ENCODE measurements at regions not wholly inside any gene's neighbourhood (a gene's known extent, or its start where the extent isn't known, plus 50 kb on each side); places are given as distances from the start of the nearest gene placed in this dataset.

- TF ChIP-seq POU6F1 (CRISPR knock-in tag; IDR thresholded peaks at IDR 0.05; ENCODE audit: borderline replicate concordance, low read depth): no peak
- TF ChIP-seq PATZ1 (CRISPR knock-in tag; IDR thresholded peaks at IDR 0.05; ENCODE audit: borderline replicate concordance): no peak
- no peak for TF ChIP-seq ZC3H10 (CRISPR knock-in tag; IDR thresholded peaks at IDR 0.05)
- TF ChIP-seq, protein P1, sequence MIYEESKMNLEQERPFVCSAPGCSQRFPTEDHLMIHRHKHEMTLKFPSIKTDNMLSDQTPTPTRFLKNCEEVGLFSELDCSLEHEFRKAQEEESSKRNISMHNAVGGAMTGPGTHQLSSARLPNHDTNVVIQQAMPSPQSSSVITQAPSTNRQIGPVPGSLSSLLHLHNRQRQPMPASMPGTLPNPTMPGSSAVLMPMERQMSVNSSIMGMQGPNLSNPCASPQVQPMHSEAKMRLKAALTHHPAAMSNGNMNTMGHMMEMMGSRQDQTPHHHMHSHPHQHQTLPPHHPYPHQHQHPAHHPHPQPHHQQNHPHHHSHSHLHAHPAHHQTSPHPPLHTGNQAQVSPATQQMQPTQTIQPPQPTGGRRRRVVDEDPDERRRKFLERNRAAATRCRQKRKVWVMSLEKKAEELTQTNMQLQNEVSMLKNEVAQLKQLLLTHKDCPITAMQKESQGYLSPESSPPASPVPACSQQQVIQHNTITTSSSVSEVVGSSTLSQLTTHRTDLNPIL (CRISPR knock-in tag; IDR thresholded peaks at IDR 0.05; ENCODE audit: low read depth): no peak
- TF ChIP-seq ISL1 (CRISPR knock-in tag; IDR thresholded peaks at IDR 0.05): no peak
- no peak for TF ChIP-seq RARB (CRISPR knock-in tag; IDR thresholded peaks at IDR 0.05)
- TF ChIP-seq ZFP30 (CRISPR knock-in tag; IDR thresholded peaks at IDR 0.05): no peak
- TF ChIP-seq PPARA (CRISPR knock-in tag; IDR thresholded peaks at IDR 0.05; ENCODE audit: borderline replicate concordance): no peak
- TF ChIP-seq ZFP3 (CRISPR knock-in tag; IDR thresholded peaks at IDR 0.05): no peak
- no peak for TF ChIP-seq ARNTL (CRISPR knock-in tag; IDR thresholded peaks at IDR 0.05; ENCODE audit: borderline replicate concordance, low read depth)
- TF ChIP-seq ZNF565 (CRISPR knock-in tag; conservative IDR thresholded peaks at IDR 0.05; ENCODE audit: low read depth): no peak
- TF ChIP-seq ZNF8 (CRISPR knock-in tag; IDR thresholded peaks at IDR 0.05): no peak
- TF ChIP-seq CSRNP3 (CRISPR knock-in tag; IDR thresholded peaks at IDR 0.05): no peak
These were observed 450.6 kb upstream of the LMO3 start for GRCh38 chr12:17056546-17056945.

Measured in SK-N-SH treated with all-trans-retinoic acid at 6 μM for 48 hours (cell line).